HG03469 (cell line): ENCODE measurements at regions not wholly inside any gene's neighbourhood (a gene's known extent, or its start where the extent isn't known, plus 50 kb on each side); places are given as distances from the start of the nearest gene placed in this dataset.

Source experiments
- ATAC-seq: cut with Tn5 transposase; IDR thresholded peaks from one replicate; pipeline ENCODE4 v1.9.1; 2021; ENCODE audit warnings: mild to moderate bottlenecking, moderate library complexity, moderate number of reproducible peaks; ENCODE audit not compliant: unreplicated experiment

GRCh38 chr16:86353148-86353547 lies 157.2 kb upstream of the FOXF1 start:
- no peak for ATAC-seq

- ATAC-seq: no peak
Measured at GRCh38 chr16:86353948-86354347, 156.4 kb upstream of the FOXF1 start.

- no peak for ATAC-seq
Measured at GRCh38 chr16:86354641-86355513, 155.4 kb upstream of the FOXF1 start.

- ATAC-seq: no peak
Measured at GRCh38 chr16:86355531-86355930, 154.8 kb upstream of the FOXF1 start.

- ATAC-seq: no peak
Measured at GRCh38 chr16:86355951-86356350, 154.4 kb upstream of the FOXF1 start.

GRCh38 chr16:86356804-86357203 lies 153.5 kb upstream of the FOXF1 start:
- no peak for ATAC-seq

GRCh38 chr16:86357303-86357702 lies 153.0 kb upstream of the FOXF1 start:
- no peak for ATAC-seq

- no peak for ATAC-seq
Measured at GRCh38 chr16:86357950-86358349, 152.4 kb upstream of the FOXF1 start.

GRCh38 chr16:86359571-86359970 lies 150.8 kb upstream of the FOXF1 start:
- no peak for ATAC-seq

- ATAC-seq: no peak
Measured at GRCh38 chr16:86362155-86362849, 148.0 kb upstream of the FOXF1 start.

GRCh38 chr16:86363057-86363490 lies 147.3 kb upstream of the FOXF1 start:
- no peak for ATAC-seq

- no peak for ATAC-seq
Measured at GRCh38 chr16:86363836-86364618, 146.3 kb upstream of the FOXF1 start.

GRCh38 chr16:86364653-86365380 lies 145.5 kb upstream of the FOXF1 start:
- no peak for ATAC-seq

GRCh38 chr16:86365513-86366273 lies 144.6 kb upstream of the FOXF1 start:
- no peak for ATAC-seq

- ATAC-seq: no peak
Measured at GRCh38 chr16:86366481-86366880, 143.8 kb upstream of the FOXF1 start.

- no peak for ATAC-seq
Measured at GRCh38 chr16:86367291-86368072, 142.8 kb upstream of the FOXF1 start.

- ATAC-seq: no peak
Measured at GRCh38 chr16:86368261-86368660, 142.1 kb upstream of the FOXF1 start.

- ATAC-seq: no peak
Measured at GRCh38 chr16:86370062-86370461, 140.3 kb upstream of the FOXF1 start.
